ENCODE measurements at regions not wholly inside any gene's neighbourhood (a gene's known extent, or its start where the extent isn't known, plus 50 kb on each side); places are given as distances from the start of the nearest gene placed in this dataset.

DNA sequence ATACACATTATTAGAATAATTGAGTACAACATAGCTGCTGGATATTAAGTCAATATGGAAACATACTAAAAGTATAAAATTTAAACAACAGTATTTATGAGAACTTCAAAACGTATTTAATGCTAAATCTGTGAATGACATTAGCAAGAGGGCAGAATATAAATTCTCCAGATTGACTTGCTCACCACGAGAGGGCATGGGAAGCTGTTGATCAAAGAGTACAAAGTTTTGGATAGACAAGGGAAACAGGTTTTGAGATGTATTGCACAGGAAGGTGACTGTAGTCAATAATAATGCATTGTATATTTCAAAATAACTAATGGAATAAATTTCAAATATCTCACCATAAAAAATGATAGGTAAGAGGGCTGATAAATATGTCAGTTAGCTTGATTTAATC lies 768.2 kb downstream of the CENPC start:
- Histone ChIP-seq H3K4me1 (ENCODE audit: control insufficient read depth in 5 of 5, insufficient read depth in 5 of 5, low read length in 5 of 5) (no peaks in the 10 kb centered on the region), H3K9ac (ENCODE audit: insufficient read depth in 1 of 2, low read length in 2 of 2) (no peak overlapping the region), H3K9me3 (ENCODE audit: control insufficient read depth in 4 of 4, insufficient read depth in 3 of 4, low read length in 3 of 4) (no peaks in the 10 kb centered on the region), H3K4me3 (no peak overlapping the region), H3K36me3 (ENCODE audit: control insufficient read depth in 4 of 4, insufficient read depth in 4 of 4, low read length in 4 of 4) (no peaks in the 10 kb centered on the region), H3K27me3 (ENCODE audit: control insufficient read depth in 3 of 3, insufficient read depth in 3 of 3, low read length in 2 of 3) (no peaks in the 10 kb centered on the region), H3K27ac (ENCODE audit: low read depth in 1 of 2, low read length in 1 of 2) (no peak overlapping the region)
- ATAC-seq (ENCODE audit: insufficient read depth, low FRiP score) (no peak), DNase-seq (no peak)
- TF ChIP-seq, protein P1, sequence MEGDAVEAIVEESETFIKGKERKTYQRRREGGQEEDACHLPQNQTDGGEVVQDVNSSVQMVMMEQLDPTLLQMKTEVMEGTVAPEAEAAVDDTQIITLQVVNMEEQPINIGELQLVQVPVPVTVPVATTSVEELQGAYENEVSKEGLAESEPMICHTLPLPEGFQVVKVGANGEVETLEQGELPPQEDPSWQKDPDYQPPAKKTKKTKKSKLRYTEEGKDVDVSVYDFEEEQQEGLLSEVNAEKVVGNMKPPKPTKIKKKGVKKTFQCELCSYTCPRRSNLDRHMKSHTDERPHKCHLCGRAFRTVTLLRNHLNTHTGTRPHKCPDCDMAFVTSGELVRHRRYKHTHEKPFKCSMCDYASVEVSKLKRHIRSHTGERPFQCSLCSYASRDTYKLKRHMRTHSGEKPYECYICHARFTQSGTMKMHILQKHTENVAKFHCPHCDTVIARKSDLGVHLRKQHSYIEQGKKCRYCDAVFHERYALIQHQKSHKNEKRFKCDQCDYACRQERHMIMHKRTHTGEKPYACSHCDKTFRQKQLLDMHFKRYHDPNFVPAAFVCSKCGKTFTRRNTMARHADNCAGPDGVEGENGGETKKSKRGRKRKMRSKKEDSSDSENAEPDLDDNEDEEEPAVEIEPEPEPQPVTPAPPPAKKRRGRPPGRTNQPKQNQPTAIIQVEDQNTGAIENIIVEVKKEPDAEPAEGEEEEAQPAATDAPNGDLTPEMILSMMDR (IDR thresholded peaks at IDR 0.05; ENCODE audit: control extremely low read depth, extremely low read depth): no peak
- WGBS, 2 donors: 47 to 64% methylated on average over 2 of the region's 2 CpGs

DNA sequence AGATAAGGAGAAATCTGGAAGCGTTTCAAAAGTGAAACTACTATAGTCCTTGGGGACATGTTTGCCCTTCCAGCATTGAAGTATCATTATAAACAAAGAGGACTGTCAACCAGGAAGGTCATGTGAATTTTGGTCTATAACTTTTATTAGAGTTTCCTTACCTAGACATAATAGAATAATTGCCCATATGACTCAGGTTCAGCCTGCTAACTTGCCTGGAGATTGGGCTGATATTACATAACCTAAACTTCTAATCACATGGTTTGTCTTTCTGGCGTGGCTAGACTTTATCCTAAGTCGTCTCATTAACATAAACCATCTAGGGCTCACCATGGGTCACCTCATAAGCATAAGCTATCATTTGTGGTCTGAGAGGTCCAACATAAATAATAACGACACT lies 775.9 kb downstream of the CENPC start:
- Histone ChIP-seq H3K36me3 (ENCODE audit: control insufficient read depth in 4 of 4, insufficient read depth in 4 of 4, low read length in 4 of 4) (no peaks in the 10 kb centered on the region), H3K4me1 (ENCODE audit: control insufficient read depth in 5 of 5, insufficient read depth in 5 of 5, low read length in 5 of 5) (no peaks in the 10 kb centered on the region), H3K9me3 (ENCODE audit: control insufficient read depth in 4 of 4, insufficient read depth in 3 of 4, low read length in 3 of 4) (no peaks in the 10 kb centered on the region), H3K27ac (ENCODE audit: low read depth in 1 of 2, low read length in 1 of 2) (no peak overlapping the region), H3K4me3 (no peak overlapping the region), H3K27me3 (ENCODE audit: control insufficient read depth in 3 of 3, insufficient read depth in 3 of 3, low read length in 2 of 3) (no peaks in the 10 kb centered on the region), H3K9ac (ENCODE audit: insufficient read depth in 1 of 2, low read length in 2 of 2) (no peak overlapping the region)
- no peak for DNase-seq
- 42 to 53% methylated on average over 4 of the region's 4 CpGs for WGBS, 2 donors
- no peak for ATAC-seq (ENCODE audit: insufficient read depth, low FRiP score)
- TF ChIP-seq, protein P1 (IDR thresholded peaks at IDR 0.05; ENCODE audit: control extremely low read depth, extremely low read depth): no peak

DNA sequence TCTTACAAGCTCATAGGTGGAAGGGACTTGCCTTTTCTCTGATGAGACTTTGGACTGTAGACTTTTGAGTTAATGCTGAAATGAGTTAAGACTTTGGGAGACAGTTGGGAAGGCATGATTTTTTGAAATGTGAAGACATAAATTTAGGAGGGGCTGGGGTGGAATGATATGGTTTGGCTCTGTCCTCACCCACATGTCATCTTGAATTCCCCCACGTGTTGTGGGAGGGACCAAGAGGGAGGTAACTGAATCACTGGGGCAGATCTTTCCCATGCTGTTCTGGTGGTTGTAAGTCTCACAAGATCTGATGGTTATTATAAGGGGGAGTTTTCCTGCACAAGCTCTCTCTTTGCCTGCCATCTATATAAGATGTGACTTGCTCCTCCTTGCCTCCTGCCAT lies 777.9 kb downstream of the CENPC start:
- DNase-seq (no peak), ATAC-seq (ENCODE audit: insufficient read depth, low FRiP score) (no peak)
- WGBS, 2 donors: 60 to 83% methylated on average over 1 of the region's 1 CpG
- Histone ChIP-seq H3K27ac (ENCODE audit: low read depth in 1 of 2, low read length in 1 of 2) (no peak overlapping the region), H3K4me1 (ENCODE audit: control insufficient read depth in 5 of 5, insufficient read depth in 5 of 5, low read length in 5 of 5) (no peaks in the 10 kb centered on the region), H3K4me3 (no peak overlapping the region), H3K36me3 (ENCODE audit: control insufficient read depth in 4 of 4, insufficient read depth in 4 of 4, low read length in 4 of 4) (no peaks in the 10 kb centered on the region), H3K9ac (ENCODE audit: insufficient read depth in 1 of 2, low read length in 2 of 2) (no peak overlapping the region), H3K27me3 (ENCODE audit: control insufficient read depth in 3 of 3, insufficient read depth in 3 of 3, low read length in 2 of 3) (no peaks in the 10 kb centered on the region), H3K9me3 (ENCODE audit: control insufficient read depth in 4 of 4, insufficient read depth in 3 of 4, low read length in 3 of 4) (no peaks in the 10 kb centered on the region)
- TF ChIP-seq, protein P1 (IDR thresholded peaks at IDR 0.05; ENCODE audit: control extremely low read depth, extremely low read depth): no peak

DNA sequence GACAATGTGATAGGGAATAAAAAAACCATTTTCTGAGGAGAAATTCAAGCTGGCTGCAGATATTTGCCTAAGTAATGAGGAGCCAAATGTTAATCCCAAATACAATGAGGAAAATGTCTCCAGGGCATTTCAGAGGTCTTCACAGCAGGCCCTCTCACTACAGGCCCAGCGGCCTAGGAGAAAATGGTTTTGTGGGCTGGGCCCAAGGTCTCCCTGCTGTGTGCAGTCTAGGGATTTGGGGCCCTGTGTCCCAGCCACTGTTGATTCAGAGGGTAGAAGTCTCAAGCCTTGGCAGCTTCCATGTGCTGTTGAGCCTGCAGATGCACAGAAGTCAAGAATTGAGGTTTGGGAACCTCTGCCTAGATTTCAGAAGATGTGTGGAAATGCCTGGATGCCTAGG lies 778.7 kb downstream of the CENPC start:
- H3K27me3 ChIP-seq (ENCODE audit: control insufficient read depth in 3 of 3, insufficient read depth in 3 of 3, low read length in 2 of 3): no peaks in the 10 kb centered on the region
- H3K9me3 ChIP-seq (ENCODE audit: control insufficient read depth in 4 of 4, insufficient read depth in 3 of 4, low read length in 3 of 4): no peaks in the 10 kb centered on the region
- no peak overlapping the region for H3K27ac ChIP-seq (ENCODE audit: low read depth in 1 of 2, low read length in 1 of 2)
- ATAC-seq (ENCODE audit: insufficient read depth, low FRiP score) (no peak), DNase-seq (no peak)
- no peak overlapping the region for H3K4me3 ChIP-seq
- no peaks in the 10 kb centered on the region for H3K36me3 ChIP-seq (ENCODE audit: control insufficient read depth in 4 of 4, insufficient read depth in 4 of 4, low read length in 4 of 4)
- TF ChIP-seq, protein P1 (IDR thresholded peaks at IDR 0.05; ENCODE audit: control extremely low read depth, extremely low read depth): no peak
- WGBS, 2 donors: 73 to 88% methylated on average over 1 of the region's 1 CpG
- no peaks in the 10 kb centered on the region for H3K4me1 ChIP-seq (ENCODE audit: control insufficient read depth in 5 of 5, insufficient read depth in 5 of 5, low read length in 5 of 5)
- no peak overlapping the region for H3K9ac ChIP-seq (ENCODE audit: insufficient read depth in 1 of 2, low read length in 2 of 2)

Measured in lung (tissue), 11 donors.